H9 (cell line): ENCODE measurements at regions not wholly inside any gene's neighbourhood (a gene's known extent, or its start where the extent isn't known, plus 50 kb on each side); places are given as distances from the start of the nearest gene placed in this dataset.

Experiments
- DNase-seq: peaks from one replicate; pipeline ENCODE4 v3.0.0-alpha.2; 2017
- H2AFZ ChIP-seq: one replicate; pipeline ENCODE4 v1.6.1; 2013; ENCODE audit warnings: mild to moderate bottlenecking, low read length, control low read depth, moderate library complexity
- H2AK5ac ChIP-seq: 2 replicates; pipeline ENCODE4 v1.6.1; 2013; ENCODE audit warnings: low read length, control low read depth, mixed read lengths; ENCODE audit not compliant: insufficient read length
- H2BK120ac ChIP-seq: one replicate; pipeline ENCODE4 v1.6.1; 2013; ENCODE audit warnings: low read depth, mild to moderate bottlenecking, low read length, control low read depth, inconsistent platforms; ENCODE audit not compliant: poor library complexity, severe bottlenecking
- H2BK12ac ChIP-seq: 2 replicates; pipeline ENCODE4 v1.6.1; 2013; ENCODE audit warnings: low read length, control low read depth, mixed read lengths, low read depth; ENCODE audit not compliant: insufficient read length
- H2BK15ac ChIP-seq: 2 replicates; pipeline ENCODE4 v1.6.1; 2013; ENCODE audit warnings: low read depth, low read length, control low read depth
- H2BK20ac ChIP-seq: one replicate; pipeline ENCODE4 v1.6.1; 2013; ENCODE audit warnings: low read depth, mild to moderate bottlenecking, low read length, control low read depth, inconsistent platforms; ENCODE audit not compliant: poor library complexity, severe bottlenecking
- H2BK5ac ChIP-seq: 2 replicates; pipeline ENCODE4 v1.6.1; 2013; ENCODE audit warnings: low read length, control low read depth, mixed read lengths; ENCODE audit not compliant: insufficient read length
- H3K14ac ChIP-seq: 2 replicates; pipeline ENCODE4 v1.6.1; 2013; ENCODE audit warnings: low read length, control low read depth; ENCODE audit not compliant: insufficient read depth
- H3K18ac ChIP-seq: 2 replicates; pipeline ENCODE4 v1.6.1; 2013; ENCODE audit warnings: low read depth, mild to moderate bottlenecking, mixed read lengths, low read length, control low read depth; ENCODE audit not compliant: insufficient read length
- H3K23ac ChIP-seq: 2 replicates; pipeline ENCODE4 v1.6.1; 2013; ENCODE audit warnings: low read length, control low read depth, mixed read lengths, low read depth; ENCODE audit not compliant: insufficient read length
- H3K23me2 ChIP-seq: 2 replicates; pipeline ENCODE4 v1.6.1; 2013; ENCODE audit warnings: low read depth, mild to moderate bottlenecking, mixed read lengths, low read length, control low read depth; ENCODE audit not compliant: insufficient read length, poor library complexity, severe bottlenecking
- H3K27ac ChIP-seq: 2 replicates; pipeline ENCODE4 v1.5.1; 2013; ENCODE audit warnings: low read length, control low read depth, mixed read lengths, low read depth; ENCODE audit not compliant: insufficient read length
- H3K27me3 ChIP-seq: 2 replicates; pipeline ENCODE4 v1.6.1; 2013; ENCODE audit warnings: low read length, control low read depth, inconsistent platforms; ENCODE audit not compliant: insufficient read depth
- H3K4ac ChIP-seq: 2 replicates; pipeline ENCODE4 v1.6.1; 2013; ENCODE audit warnings: low read depth, mild to moderate bottlenecking, control low read depth, inconsistent platforms, low read length, moderate library complexity
- H3K4me1 ChIP-seq: 2 replicates; pipeline ENCODE4 v1.6.1; 2013; ENCODE audit warnings: low read length, control low read depth, inconsistent platforms; ENCODE audit not compliant: insufficient read depth
- H3K4me2 ChIP-seq: 2 replicates; pipeline ENCODE4 v1.6.1; 2013; ENCODE audit warnings: low read length, control low read depth, mixed read lengths; ENCODE audit not compliant: insufficient read length, insufficient read depth
- H3K56ac ChIP-seq: 2 replicates; pipeline ENCODE4 v1.6.1; 2013; ENCODE audit warnings: low read depth, mild to moderate bottlenecking, mixed read lengths, low read length, control low read depth; ENCODE audit not compliant: insufficient read length
- H3K79me1 ChIP-seq: 2 replicates; pipeline ENCODE4 v1.6.1; 2013; ENCODE audit warnings: low read depth, mild to moderate bottlenecking, moderate library complexity, low read length, control low read depth, inconsistent platforms; ENCODE audit not compliant: insufficient read depth, poor library complexity, severe bottlenecking
- H3K79me2 ChIP-seq: 2 replicates; pipeline ENCODE4 v1.6.1; 2013; ENCODE audit warnings: low read length, control low read depth, inconsistent platforms; ENCODE audit not compliant: insufficient read depth
- H3K9ac ChIP-seq: 2 replicates; pipeline ENCODE4 v1.6.1; 2013; ENCODE audit warnings: low read length, control low read depth, mixed read lengths; ENCODE audit not compliant: insufficient read length; ENCODE audit errors: extremely low read depth
- H3K9me3 ChIP-seq: one replicate; pipeline ENCODE4 v1.6.1; 2013; ENCODE audit warnings: low read depth, low read length, inconsistent platforms; ENCODE audit not compliant: control insufficient read depth
- H3T11ph ChIP-seq: one replicate; pipeline ENCODE4 v1.6.1; 2013; ENCODE audit warnings: mild to moderate bottlenecking, low read length, control low read depth, inconsistent platforms
- H4K20me1 ChIP-seq: one replicate; pipeline ENCODE4 v1.6.1; 2013; ENCODE audit not compliant: control insufficient read depth, insufficient read length, insufficient read depth
- H4K5ac ChIP-seq: 2 replicates; pipeline ENCODE4 v1.6.1; 2013; ENCODE audit warnings: low read depth, mild to moderate bottlenecking, mixed read lengths, low read length, control low read depth; ENCODE audit not compliant: insufficient read length
- H4K8ac ChIP-seq: replicated peaks from 2 replicates; pipeline ENCODE4 v1.6.1; 2013; ENCODE audit warnings: low read length, control low read depth, mixed read lengths, low read depth; ENCODE audit not compliant: insufficient read length
- H4K91ac ChIP-seq: 2 replicates; pipeline ENCODE4 v1.6.1; 2013; ENCODE audit warnings: low read depth, mild to moderate bottlenecking, moderate library complexity, mixed read lengths, low read length, control low read depth; ENCODE audit not compliant: insufficient read length
- H3K27ac Mint-ChIP-seq, 3 experiments: 2 replicates in 2 of 3; 3 replicates in 1 of 3; pipeline ENCODE4 v1.8.0; 2020 to 2021; ENCODE audit warnings: mixed read lengths in 3 of 3, mild to moderate bottlenecking in 1 of 3, moderate library complexity in 1 of 3
- H3K27me3 Mint-ChIP-seq: 2 replicates; pipeline ENCODE4 v1.8.0; 2021; ENCODE audit warnings: low read depth, mild to moderate bottlenecking, moderate library complexity, mixed read lengths
- H3K36me3 Mint-ChIP-seq, 3 experiments: 2 replicates in 2 of 3; 3 replicates in 1 of 3; pipeline ENCODE4 v1.8.0; 2020 to 2021; ENCODE audit warnings: low read depth in 3 of 3, mixed read lengths in 3 of 3; ENCODE audit not compliant: insufficient read depth in 1 of 3
- H3K4me1 Mint-ChIP-seq, 2 experiments: 2 replicates each; pipeline ENCODE4 v1.8.0; 2020; ENCODE audit warnings: mixed read lengths in 2 of 2
- H3K4me3 Mint-ChIP-seq, 2 experiments: 2 replicates in 1 of 2; 3 replicates in 1 of 2; pipeline ENCODE4 v1.8.0; 2020 to 2021; ENCODE audit warnings: mild to moderate bottlenecking in 2 of 2, mixed read lengths in 2 of 2, moderate library complexity in 1 of 2
- H3K9me3 Mint-ChIP-seq, 2 experiments: 2 replicates in 1 of 2; 3 replicates in 1 of 2; pipeline ENCODE4 v1.8.0; 2020; ENCODE audit warnings: mild to moderate bottlenecking in 2 of 2, mixed read lengths in 2 of 2, moderate library complexity in 1 of 2
- CTCF ChIP-seq: fragments of 200-600 bp; sonication (generic); conservative IDR thresholded peaks from 3 replicates; pipeline ENCODE4 v1.8.0; 2021; ENCODE audit warnings: antibody characterized with exemption, mild to moderate bottlenecking

GRCh38 chr21:24945910-24946309 lies 661.4 kb downstream of the MRPL39 start:
- Histone ChIP-seq H3K27me3 (no peaks in the 10 kb centered on the region), H2BK5ac (no peak overlapping the region), H3K14ac (no peak overlapping the region), H4K5ac (no peak overlapping the region), H3K79me1 (no peaks in the 10 kb centered on the region), H4K91ac (no peak overlapping the region), H3T11ph (no peak overlapping the region), H3K4me2 (no peak overlapping the region), H2BK12ac (no peak overlapping the region), H2BK15ac (no peak overlapping the region), H4K8ac (no peak overlapping the region), H3K9ac (no peak overlapping the region), H2AFZ (no peak overlapping the region), H2BK20ac (no peak overlapping the region), H3K56ac (no peak overlapping the region), H3K18ac (no peak overlapping the region), H3K4ac (no peak overlapping the region), H3K79me2 (no peaks in the 10 kb centered on the region), H3K27ac (no peak overlapping the region), H3K4me1 (no peaks in the 10 kb centered on the region), H3K23me2 (no peaks in the 10 kb centered on the region), H3K23ac (no peak overlapping the region), H4K20me1 (no peaks in the 10 kb centered on the region), H3K9me3 (no peaks in the 10 kb centered on the region), H2AK5ac (no peak overlapping the region), H2BK120ac (no peak overlapping the region)
- Mint-ChIP-seq H3K27me3 (no peaks in the 10 kb centered on the region), H3K4me1 (peaks cover 6 to 10% of the 10 kb centered on the region in 2 experiments), H3K36me3 (no peaks in the 10 kb centered on the region; a peak in 1 of 7 replicates), H3K9me3 (peaks cover 49 to 64% of the 10 kb centered on the region in 2 experiments), H3K4me3 (no peak overlapping the region), H3K27ac (no peak overlapping the region)
- no peak for DNase-seq
- TF ChIP-seq CTCF: no peak
